ENCODE measurements at regions not wholly inside any gene's neighbourhood (a gene's known extent, or its start where the extent isn't known, plus 50 kb on each side); places are given as distances from the start of the nearest gene placed in this dataset.

DNA sequence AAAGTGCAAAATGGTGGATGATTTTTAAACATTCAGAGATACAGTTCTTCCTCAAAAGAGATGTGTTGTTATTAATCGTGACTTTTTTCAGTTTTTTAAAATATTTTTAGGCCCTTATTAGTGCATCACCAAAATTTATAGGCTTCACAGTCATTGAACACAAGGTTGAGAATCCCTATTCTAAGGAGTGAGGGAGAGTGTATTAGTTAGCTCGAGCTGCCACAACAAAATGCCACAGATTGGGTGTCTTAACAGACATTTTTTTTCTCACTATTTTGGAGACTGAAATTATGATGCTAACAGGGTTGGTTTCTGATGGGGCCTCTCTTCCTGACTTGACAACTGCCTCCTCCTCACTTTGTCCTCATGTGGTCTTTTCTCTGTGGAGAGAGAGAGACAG lies 145.9 kb upstream of the TPRG1 start:
- no peak for TF ChIP-seq CTCF (IDR thresholded peaks at IDR 0.05)
- no peak for TF ChIP-seq POLR2AphosphoS5 (IDR thresholded peaks at IDR 0.05)
